ENCODE measurements at regions not wholly inside any gene's neighbourhood (a gene's known extent, or its start where the extent isn't known, plus 50 kb on each side); places are given as distances from the start of the nearest gene placed in this dataset.

- no peaks in the 10 kb centered on the region for H3K4me1 ChIP-seq (ENCODE audit: control insufficient read depth in 1 of 2, insufficient read depth in 2 of 2, low read length in 2 of 2)
- H3K27ac ChIP-seq (ENCODE audit: low read depth in 1 of 2, low read length in 2 of 2), result no peak overlapping the region
- H3K27me3 ChIP-seq (ENCODE audit: control insufficient read depth in 1 of 2, insufficient read depth in 2 of 2, low read length in 1 of 2), result no peaks in the 10 kb centered on the region
- H3K36me3 ChIP-seq (ENCODE audit: control insufficient read depth in 1 of 2, insufficient read depth in 2 of 2, low read length in 1 of 2), result no peaks in the 10 kb centered on the region
- H3K9me3 ChIP-seq (ENCODE audit: control insufficient read depth, low read length), result no peaks in the 10 kb centered on the region
- WGBS, 2 donors, result 86 to 90% methylated on average over 2 of the region's 2 CpGs
- no peak overlapping the region for H3K4me3 ChIP-seq (ENCODE audit: low read length in 2 of 2)
- DNase-seq, result no peak
- no peak for ATAC-seq (ENCODE audit: low FRiP score)
- intact Hi-C loops (cut with DNase I), result no loop called here
Measured at GRCh38 chr1:170789063-170789462, 125.1 kb downstream of the PRRX1 start.

- Histone ChIP-seq H3K4me3 (ENCODE audit: low read length in 2 of 2) (no peak overlapping the region), H3K27ac (ENCODE audit: low read depth in 1 of 2, low read length in 2 of 2) (no peak overlapping the region)
- 11 to 18% methylated on average over 2 of the region's 2 CpGs for WGBS, 2 donors
Measured at GRCh38 chr1:170790175-170790574, 126.2 kb downstream of the PRRX1 start.

GRCh38 chr1:170790651-170791071, 126.7 kb downstream of the PRRX1 start:
- intact Hi-C loops (cut with DNase I), result no loop called here
- Histone ChIP-seq H3K4me3 (ENCODE audit: low read length in 2 of 2) (no peak overlapping the region), H3K9me3 (ENCODE audit: control insufficient read depth, low read length) (no peaks in the 10 kb centered on the region), H3K27me3 (ENCODE audit: control insufficient read depth in 1 of 2, insufficient read depth in 2 of 2, low read length in 1 of 2) (no peaks in the 10 kb centered on the region), H3K27ac (ENCODE audit: low read depth in 1 of 2, low read length in 2 of 2) (no peak overlapping the region), H3K4me1 (ENCODE audit: control insufficient read depth in 1 of 2, insufficient read depth in 2 of 2, low read length in 2 of 2) (no peaks in the 10 kb centered on the region), H3K36me3 (ENCODE audit: control insufficient read depth in 1 of 2, insufficient read depth in 2 of 2, low read length in 1 of 2) (no peaks in the 10 kb centered on the region)
- WGBS, 2 donors, result 30% methylated on average over 3 of the region's 3 CpGs
- ATAC-seq (ENCODE audit: low FRiP score) (no peak), DNase-seq (no peak)

More at GRCh38 chr1:170790175-170790574, 126.2 kb downstream of the PRRX1 start:
- Histone ChIP-seq H3K36me3 (ENCODE audit: control insufficient read depth in 1 of 2, insufficient read depth in 2 of 2, low read length in 1 of 2) (no peaks in the 10 kb centered on the region), H3K27me3 (ENCODE audit: control insufficient read depth in 1 of 2, insufficient read depth in 2 of 2, low read length in 1 of 2) (no peaks in the 10 kb centered on the region), H3K4me1 (ENCODE audit: control insufficient read depth in 1 of 2, insufficient read depth in 2 of 2, low read length in 2 of 2) (no peaks in the 10 kb centered on the region), H3K9me3 (ENCODE audit: control insufficient read depth, low read length) (no peaks in the 10 kb centered on the region)
- DNase-seq, result no peak
- intact Hi-C loops (cut with DNase I), result no loop called here
- no peak for ATAC-seq (ENCODE audit: low FRiP score)

- intact Hi-C loops (cut with DNase I), result no loop called here
- Histone ChIP-seq H3K27ac (ENCODE audit: low read depth in 1 of 2, low read length in 2 of 2) (no peak overlapping the region), H3K36me3 (ENCODE audit: control insufficient read depth in 1 of 2, insufficient read depth in 2 of 2, low read length in 1 of 2) (no peaks in the 10 kb centered on the region), H3K4me3 (ENCODE audit: low read length in 2 of 2) (no peak overlapping the region), H3K4me1 (ENCODE audit: control insufficient read depth in 1 of 2, insufficient read depth in 2 of 2, low read length in 2 of 2) (no peaks in the 10 kb centered on the region), H3K9me3 (ENCODE audit: control insufficient read depth, low read length) (no peaks in the 10 kb centered on the region), H3K27me3 (ENCODE audit: control insufficient read depth in 1 of 2, insufficient read depth in 2 of 2, low read length in 1 of 2) (no peaks in the 10 kb centered on the region)
- ATAC-seq (ENCODE audit: low FRiP score) (no peak), DNase-seq (no peak)
- WGBS, 2 donors, result 75 to 76% methylated on average over 5 of the region's 5 CpGs
Measured at GRCh38 chr1:170791941-170792340, 128.0 kb downstream of the PRRX1 start.

- H3K36me3 ChIP-seq (ENCODE audit: control insufficient read depth in 1 of 2, insufficient read depth in 2 of 2, low read length in 1 of 2), result no peaks in the 10 kb centered on the region
- ATAC-seq (ENCODE audit: low FRiP score), result no peak
- no peaks in the 10 kb centered on the region for H3K9me3 ChIP-seq (ENCODE audit: control insufficient read depth, low read length)
- no peak for DNase-seq
- no peak overlapping the region for H3K4me3 ChIP-seq (ENCODE audit: low read length in 2 of 2)
- no peaks in the 10 kb centered on the region for H3K27me3 ChIP-seq (ENCODE audit: control insufficient read depth in 1 of 2, insufficient read depth in 2 of 2, low read length in 1 of 2)
- H3K27ac ChIP-seq (ENCODE audit: low read depth in 1 of 2, low read length in 2 of 2), result no peak overlapping the region
- intact Hi-C loops (cut with DNase I), result no loop called here
- H3K4me1 ChIP-seq (ENCODE audit: control insufficient read depth in 1 of 2, insufficient read depth in 2 of 2, low read length in 2 of 2), result no peaks in the 10 kb centered on the region
Measured at GRCh38 chr1:170800265-170800664, 135.1 kb upstream of the MROH9 start.

- Histone ChIP-seq H3K27ac (ENCODE audit: low read depth in 1 of 2, low read length in 2 of 2) (no peak overlapping the region), H3K27me3 (ENCODE audit: control insufficient read depth in 1 of 2, insufficient read depth in 2 of 2, low read length in 1 of 2) (no peaks in the 10 kb centered on the region), H3K36me3 (ENCODE audit: control insufficient read depth in 1 of 2, insufficient read depth in 2 of 2, low read length in 1 of 2) (no peaks in the 10 kb centered on the region), H3K4me1 (ENCODE audit: control insufficient read depth in 1 of 2, insufficient read depth in 2 of 2, low read length in 2 of 2) (no peaks in the 10 kb centered on the region), H3K9me3 (ENCODE audit: control insufficient read depth, low read length) (no peaks in the 10 kb centered on the region), H3K4me3 (ENCODE audit: low read length in 2 of 2) (no peak overlapping the region)
- ATAC-seq (ENCODE audit: low FRiP score) (no peak), DNase-seq (no peak)
- intact Hi-C loops (cut with DNase I), result no loop called here
- WGBS, 2 donors, result 42 to 47% methylated on average over 6 of the region's 6 CpGs
Measured at GRCh38 chr1:170800812-170801211, 134.5 kb upstream of the MROH9 start.

GRCh38 chr1:170803711-170804110, 131.6 kb upstream of the MROH9 start:
- Histone ChIP-seq H3K27me3 (ENCODE audit: control insufficient read depth in 1 of 2, insufficient read depth in 2 of 2, low read length in 1 of 2) (no peaks in the 10 kb centered on the region), H3K4me3 (ENCODE audit: low read length in 2 of 2) (no peak overlapping the region), H3K36me3 (ENCODE audit: control insufficient read depth in 1 of 2, insufficient read depth in 2 of 2, low read length in 1 of 2) (no peaks in the 10 kb centered on the region), H3K9me3 (ENCODE audit: control insufficient read depth, low read length) (no peaks in the 10 kb centered on the region), H3K27ac (ENCODE audit: low read depth in 1 of 2, low read length in 2 of 2) (no peak overlapping the region), H3K4me1 (ENCODE audit: control insufficient read depth in 1 of 2, insufficient read depth in 2 of 2, low read length in 2 of 2) (peaks cover 0 to 4% of the 10 kb centered on the region in 2 donors)
- intact Hi-C loops (cut with DNase I), result no loop called here
- ATAC-seq (ENCODE audit: low FRiP score) (no peak), DNase-seq (no peak)
- WGBS, 2 donors, result 98 to 100% methylated on average over 1 of the region's 1 CpG

- Histone ChIP-seq H3K27me3 (ENCODE audit: control insufficient read depth in 1 of 2, insufficient read depth in 2 of 2, low read length in 1 of 2) (no peaks in the 10 kb centered on the region), H3K4me3 (ENCODE audit: low read length in 2 of 2) (no peak overlapping the region), H3K36me3 (ENCODE audit: control insufficient read depth in 1 of 2, insufficient read depth in 2 of 2, low read length in 1 of 2) (no peaks in the 10 kb centered on the region), H3K4me1 (ENCODE audit: control insufficient read depth in 1 of 2, insufficient read depth in 2 of 2, low read length in 2 of 2) (peaks cover 0 to 4% of the 10 kb centered on the region in 2 donors), H3K9me3 (ENCODE audit: control insufficient read depth, low read length) (no peaks in the 10 kb centered on the region), H3K27ac (ENCODE audit: low read depth in 1 of 2, low read length in 2 of 2) (no peak overlapping the region)
- ATAC-seq (ENCODE audit: low FRiP score) (no peak), DNase-seq (no peak)
- intact Hi-C loops (cut with DNase I), result no loop called here
Measured at GRCh38 chr1:170804419-170804818, 130.9 kb upstream of the MROH9 start.

GRCh38 chr1:170804879-170805278, 130.5 kb upstream of the MROH9 start:
- no peak for DNase-seq
- Histone ChIP-seq H3K9me3 (ENCODE audit: control insufficient read depth, low read length) (no peaks in the 10 kb centered on the region), H3K4me3 (ENCODE audit: low read length in 2 of 2) (no peak overlapping the region), H3K27ac (ENCODE audit: low read depth in 1 of 2, low read length in 2 of 2) (no peak overlapping the region), H3K36me3 (ENCODE audit: control insufficient read depth in 1 of 2, insufficient read depth in 2 of 2, low read length in 1 of 2) (no peaks in the 10 kb centered on the region), H3K4me1 (ENCODE audit: control insufficient read depth in 1 of 2, insufficient read depth in 2 of 2, low read length in 2 of 2) (peaks cover 0 to 4% of the 10 kb centered on the region in 2 donors), H3K27me3 (ENCODE audit: control insufficient read depth in 1 of 2, insufficient read depth in 2 of 2, low read length in 1 of 2) (no peaks in the 10 kb centered on the region)
- no peak for ATAC-seq (ENCODE audit: low FRiP score)
- WGBS, 2 donors, result 92 to 96% methylated on average over 4 of the region's 4 CpGs
- intact Hi-C loops (cut with DNase I), result loop anchor here in 1 of 2 donors (5.0 kb wide), 1 partner anchor 67 kb away; no protein-coding TSS in a partner anchor
